ENCODE measurements at regions not wholly inside any gene's neighbourhood (a gene's known extent, or its start where the extent isn't known, plus 50 kb on each side); places are given as distances from the start of the nearest gene placed in this dataset.
"Not testable (repeated sequence)": the region's sequence is repeated elsewhere in the genome, so short reads cannot be mapped to it uniquely, and the experiment has no call there.

DNA sequence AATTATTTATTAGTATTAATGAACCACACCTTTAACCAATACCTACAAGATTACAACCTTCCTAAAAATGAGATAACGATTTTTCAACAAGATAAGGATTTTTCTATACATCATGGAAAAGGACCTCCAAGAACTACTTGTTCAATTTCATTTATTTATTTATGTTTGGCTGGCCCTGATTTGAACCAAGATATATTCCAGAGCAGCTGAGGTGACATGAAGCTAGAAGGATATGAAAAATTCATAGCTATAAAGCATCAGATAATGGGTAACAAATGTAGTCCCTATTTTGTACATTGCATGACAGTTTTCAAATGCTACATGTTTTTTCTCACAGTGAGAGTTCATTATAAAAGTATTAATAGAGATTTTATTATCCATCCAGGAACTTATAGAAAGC, 798.5 kb upstream of the ARRDC3 start:
- DNase-seq (ENCODE audit: low read depth, low spot score): no peak

DNA sequence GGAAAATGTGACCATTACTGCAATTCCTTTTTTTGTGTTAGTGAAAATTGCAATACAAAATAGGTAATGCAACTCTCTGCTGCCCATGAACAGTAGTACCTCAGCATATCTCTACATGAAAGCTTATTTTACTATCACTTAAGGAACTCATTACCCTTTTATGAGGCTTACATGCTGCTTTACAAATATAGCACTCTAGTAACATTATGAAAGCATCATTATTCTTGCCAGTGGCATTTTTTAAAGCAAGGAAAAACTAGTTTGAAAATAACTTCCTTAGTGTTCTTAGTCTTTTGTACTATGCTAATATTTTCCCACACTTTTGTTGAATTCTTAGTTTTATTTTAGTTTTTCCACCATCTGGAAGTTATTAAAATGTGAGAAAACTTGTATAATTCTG, 797.3 kb upstream of the ARRDC3 start:
- no peak for DNase-seq (ENCODE audit: low read depth, low spot score)

DNA sequence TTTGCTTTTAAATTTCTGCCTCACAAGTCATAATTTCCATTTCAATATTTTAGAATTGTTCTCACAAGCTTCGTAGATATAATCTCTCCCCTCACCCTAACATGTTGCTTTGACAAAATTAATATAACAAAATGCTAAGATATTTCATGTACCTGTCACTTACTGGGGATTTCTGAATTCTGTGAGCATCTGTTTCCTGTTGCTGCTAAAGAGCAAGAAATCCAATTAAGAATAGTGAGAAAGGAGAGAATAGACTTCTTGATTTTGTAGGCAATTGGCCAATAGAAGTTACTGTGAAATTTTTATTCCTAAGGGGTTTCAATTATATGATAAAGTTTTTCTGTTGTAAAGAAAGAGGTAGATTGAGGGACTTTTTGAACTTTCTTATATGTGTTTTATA, 796.5 kb upstream of the ARRDC3 start:
- DNase-seq (ENCODE audit: low read depth, low spot score): no peak

DNA sequence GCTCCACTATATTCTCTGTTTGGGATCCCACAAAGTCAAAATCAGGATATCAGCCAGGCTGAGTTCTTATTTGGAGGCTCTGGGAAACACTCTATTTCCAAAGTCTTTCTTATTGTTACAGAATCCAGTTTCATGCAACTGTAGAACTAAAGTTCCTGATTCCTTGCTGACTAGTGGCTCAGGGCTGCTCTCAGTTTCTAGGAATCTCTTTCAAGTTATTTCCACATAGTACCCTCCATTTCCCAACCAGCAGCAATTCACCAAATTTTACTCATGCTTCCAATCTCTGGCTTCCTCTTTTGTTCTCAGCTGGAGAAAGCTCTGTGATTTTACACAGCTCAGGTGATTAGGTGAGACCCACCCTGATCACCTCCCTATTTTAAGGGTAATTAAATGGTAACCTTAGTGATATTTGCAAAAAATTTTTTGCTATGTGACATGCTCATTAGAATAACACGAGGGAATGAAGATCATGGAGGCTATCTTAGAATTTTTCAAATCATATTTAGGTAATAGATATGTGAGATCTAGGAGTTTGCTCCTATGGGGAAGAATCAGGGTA, 794.9 kb upstream of the ARRDC3 start:
- no peak for DNase-seq (ENCODE audit: low read depth, low spot score)

DNA sequence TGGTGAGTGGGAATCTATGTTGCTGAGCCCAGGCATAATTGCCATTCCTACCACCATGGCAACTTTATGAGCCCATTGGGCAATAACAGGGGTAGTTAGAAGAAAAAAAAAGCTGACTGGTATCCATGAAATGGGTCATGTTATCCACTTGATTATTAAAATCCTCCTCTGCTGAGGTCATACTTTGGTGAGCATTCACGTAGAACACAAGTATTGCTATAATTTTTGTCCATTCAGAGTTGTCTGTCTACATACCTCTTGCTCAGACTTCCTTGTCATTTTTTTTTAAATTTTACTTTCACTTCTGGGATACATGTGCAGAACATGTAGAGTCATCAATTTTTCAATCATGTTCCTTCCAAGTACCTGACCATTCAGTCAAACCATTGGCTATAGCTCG, 780.8 kb upstream of the ARRDC3 start:
- DNase-seq (ENCODE audit: low read depth, low spot score): no peak

DNA sequence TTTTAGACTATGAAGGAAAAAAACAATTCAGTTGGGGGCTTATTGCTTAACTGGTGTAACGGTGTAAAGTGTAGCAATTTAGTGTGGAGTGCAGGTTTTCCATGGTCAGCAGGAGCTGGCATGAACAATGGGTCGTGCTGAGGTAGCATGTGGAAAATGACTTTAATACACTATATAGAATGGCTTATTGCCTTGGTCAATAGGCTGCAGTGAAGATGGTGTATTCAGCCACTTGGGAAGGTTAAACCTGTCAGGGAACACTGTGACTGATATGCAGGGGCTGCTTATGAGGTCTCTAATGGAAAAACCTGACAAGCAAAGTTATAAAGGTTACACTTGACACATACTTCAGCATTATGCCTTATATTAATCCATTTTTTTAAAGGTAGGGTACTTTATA, 764.7 kb upstream of the ARRDC3 start:
- DNase-seq (ENCODE audit: low read depth, low spot score): no peak

DNA sequence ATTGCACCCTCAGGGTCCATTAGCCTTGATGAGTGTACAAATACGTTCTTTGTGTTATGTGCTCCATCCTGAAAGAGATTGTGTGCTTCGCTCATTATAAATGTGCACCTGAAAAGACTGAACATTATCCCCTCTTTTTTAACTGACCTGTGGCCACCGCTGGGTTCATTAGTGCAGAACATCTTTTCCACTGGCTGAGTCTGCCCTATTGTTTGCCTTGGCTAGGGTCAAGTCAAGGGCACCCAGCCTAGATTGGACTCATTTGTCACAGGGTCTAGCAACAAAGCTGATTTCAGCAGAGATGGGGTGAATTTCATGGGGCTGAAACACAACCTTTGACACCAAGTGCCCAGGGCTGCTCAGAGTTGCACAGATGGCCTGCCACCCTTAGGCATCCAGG, 764.1 kb upstream of the ARRDC3 start:
- no peak for DNase-seq (ENCODE audit: low read depth, low spot score)

DNA sequence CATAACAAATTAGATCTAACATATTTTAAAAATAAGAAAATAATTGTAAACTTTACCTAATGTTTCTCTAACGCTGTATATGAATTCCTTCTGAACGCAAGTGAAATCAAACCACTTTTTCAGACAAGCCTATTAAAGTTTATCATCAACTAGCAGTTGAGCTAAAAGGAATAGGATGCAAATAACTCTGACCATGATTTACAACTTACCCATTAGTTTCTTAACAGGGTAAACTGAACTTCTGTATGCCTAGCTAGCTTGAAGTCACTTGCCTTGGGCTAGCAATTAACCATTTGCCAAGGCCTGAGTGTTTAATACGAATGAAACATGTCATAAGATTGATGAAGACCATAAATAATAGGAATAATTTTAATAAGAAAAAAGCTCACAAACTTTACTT, 762.7 kb upstream of the ARRDC3 start:
- no peak for DNase-seq (ENCODE audit: low read depth, low spot score)

DNA sequence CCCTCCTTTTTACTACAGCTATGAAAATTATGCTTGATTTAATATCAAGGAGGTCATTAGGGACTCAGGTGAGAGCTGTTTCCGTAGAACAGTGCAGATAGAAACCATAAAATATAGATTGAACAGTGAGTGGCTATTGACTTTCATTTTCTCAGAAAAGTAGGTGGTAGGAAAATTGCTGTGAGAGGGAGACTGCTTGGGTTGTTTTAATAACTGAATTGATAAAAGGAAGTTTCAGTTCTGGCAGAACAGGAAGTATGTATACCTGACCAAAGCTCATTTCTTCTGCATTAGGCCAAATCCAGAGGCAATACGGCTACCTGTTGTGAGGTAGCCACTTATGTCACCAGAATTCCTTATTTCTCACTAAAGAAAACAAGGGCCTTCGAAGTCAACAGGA, 761.7 kb upstream of the ARRDC3 start:
- DNase-seq (ENCODE audit: low read depth, low spot score): no peak

DNA sequence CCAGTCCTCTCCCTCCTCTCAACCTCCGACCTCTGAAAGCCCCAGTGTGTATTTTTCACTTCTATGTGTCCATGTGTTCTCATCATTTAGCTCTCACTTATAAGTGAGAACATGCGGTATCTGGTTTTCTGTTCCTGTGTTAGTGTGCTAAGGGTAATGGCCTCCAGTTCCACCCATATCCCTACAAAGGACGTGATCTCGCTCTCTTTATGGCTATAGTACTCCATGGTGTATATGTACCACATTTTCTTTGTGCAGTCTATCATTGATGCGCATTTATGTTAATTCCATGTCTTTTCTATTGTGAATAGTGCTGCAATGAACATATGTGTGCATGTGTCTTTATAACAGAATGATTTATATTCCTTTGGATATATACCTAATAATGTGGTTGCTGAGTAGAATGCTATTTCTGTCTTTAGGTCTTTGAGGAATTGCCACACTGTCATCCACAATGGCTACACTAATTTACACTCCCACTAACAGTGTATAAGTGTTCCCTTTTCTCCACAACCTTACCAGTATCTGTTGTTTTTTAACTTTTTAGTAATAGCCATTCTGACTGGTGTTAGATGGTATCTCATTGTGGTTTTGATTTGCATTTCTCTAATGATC, 749.3 kb upstream of the ARRDC3 start:
- not testable (repeated sequence) for DNase-seq (ENCODE audit: low read depth, low spot score)

DNA sequence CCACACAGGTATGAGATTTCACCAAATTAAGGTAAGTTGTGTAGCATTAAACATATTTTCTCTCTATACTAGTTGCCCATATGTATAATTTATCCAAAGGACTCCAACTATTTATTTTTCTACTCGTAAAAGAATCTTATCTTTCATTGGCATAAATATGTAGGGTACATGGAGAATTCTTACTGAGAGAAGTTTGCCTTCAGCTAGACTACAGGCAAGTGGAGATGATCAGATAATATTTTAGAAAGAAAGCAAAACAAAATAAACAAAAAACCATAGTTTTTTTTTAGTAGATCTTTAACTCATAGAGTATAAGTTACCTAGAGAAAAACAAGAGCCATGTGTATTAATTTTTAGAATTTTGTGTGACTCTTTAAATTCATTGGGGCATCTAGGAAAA, 743.1 kb upstream of the ARRDC3 start:
- DNase-seq (ENCODE audit: low read depth, low spot score): no peak

DNA sequence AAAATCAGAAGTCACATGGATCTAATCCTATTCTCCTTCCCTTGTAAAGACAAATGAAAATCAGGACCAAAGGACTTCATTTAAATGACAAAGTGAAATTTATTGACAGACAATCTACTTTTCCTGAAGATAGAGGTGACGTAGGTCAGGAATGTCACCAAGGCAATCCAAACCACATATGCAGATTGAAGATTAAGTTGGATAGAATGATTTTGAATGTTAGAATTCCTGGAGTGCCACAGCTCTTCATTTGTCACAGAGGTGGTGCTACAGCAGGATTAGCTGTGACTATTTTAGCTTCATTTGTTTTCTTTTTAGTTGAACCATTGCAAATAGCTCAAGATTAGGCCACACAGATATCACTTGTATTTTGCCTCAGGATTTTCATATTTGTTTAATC, 736.0 kb upstream of the ARRDC3 start:
- no peak for DNase-seq (ENCODE audit: low read depth, low spot score)

DNA sequence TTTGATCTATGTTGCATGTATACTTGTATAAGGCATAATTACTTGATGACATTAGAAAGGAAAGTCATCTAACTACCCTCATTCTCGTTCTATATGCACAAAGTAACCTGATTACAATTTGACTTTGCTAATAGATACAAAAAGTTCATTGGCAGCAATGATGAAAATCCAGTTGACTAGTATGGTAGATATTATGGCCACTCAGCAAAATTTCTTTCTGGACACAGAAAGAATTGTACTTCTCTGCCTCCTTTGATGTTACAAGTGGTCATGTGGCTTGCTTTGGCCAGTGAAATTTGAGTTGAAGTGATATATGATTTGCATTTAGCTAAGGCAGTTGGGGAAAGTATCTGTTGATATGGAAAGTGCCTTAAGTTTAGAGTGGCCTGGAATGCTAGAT, 723.7 kb upstream of the ARRDC3 start:
- DNase-seq (ENCODE audit: low read depth, low spot score): no peak

DNA sequence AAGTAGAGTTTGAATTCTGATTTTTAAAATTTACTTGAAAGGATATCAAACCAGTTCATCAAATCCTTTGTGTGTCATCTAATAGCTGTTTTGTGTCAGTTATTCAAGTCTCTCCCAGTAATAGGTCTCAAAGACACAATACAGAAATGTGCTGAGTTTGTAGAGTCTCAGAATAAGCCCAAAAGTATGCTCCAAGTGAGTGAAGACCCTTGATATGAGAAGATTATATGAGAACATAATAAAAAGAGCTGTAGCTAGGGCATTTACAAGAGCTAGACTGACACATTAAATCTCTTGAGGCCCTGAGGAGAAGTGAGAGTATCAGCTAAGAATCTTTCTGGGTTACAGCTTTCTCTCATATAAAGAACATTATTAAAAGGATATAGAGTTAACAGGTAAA, 721.0 kb upstream of the ARRDC3 start:
- DNase-seq (ENCODE audit: low read depth, low spot score): no peak

DNA sequence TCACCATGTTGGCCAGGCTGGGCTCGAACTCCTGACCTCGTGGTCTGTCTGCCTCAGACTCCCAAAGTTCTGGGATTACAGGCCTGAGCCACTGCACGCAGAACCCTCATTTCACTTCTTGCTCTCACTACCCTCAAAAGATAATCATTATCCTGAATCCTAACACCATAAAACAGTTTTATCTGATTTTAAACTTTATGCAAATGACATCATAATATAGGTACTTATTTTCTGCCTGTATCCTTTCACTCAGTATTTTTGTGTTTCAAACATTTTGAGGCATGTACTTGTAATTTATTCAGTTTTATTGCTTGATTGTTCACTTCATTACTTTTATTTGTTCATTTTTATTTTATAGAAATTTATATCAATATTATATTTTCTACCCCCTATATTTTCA, 719.2 kb upstream of the ARRDC3 start:
- DNase-seq (ENCODE audit: low read depth, low spot score): no peak

DNA sequence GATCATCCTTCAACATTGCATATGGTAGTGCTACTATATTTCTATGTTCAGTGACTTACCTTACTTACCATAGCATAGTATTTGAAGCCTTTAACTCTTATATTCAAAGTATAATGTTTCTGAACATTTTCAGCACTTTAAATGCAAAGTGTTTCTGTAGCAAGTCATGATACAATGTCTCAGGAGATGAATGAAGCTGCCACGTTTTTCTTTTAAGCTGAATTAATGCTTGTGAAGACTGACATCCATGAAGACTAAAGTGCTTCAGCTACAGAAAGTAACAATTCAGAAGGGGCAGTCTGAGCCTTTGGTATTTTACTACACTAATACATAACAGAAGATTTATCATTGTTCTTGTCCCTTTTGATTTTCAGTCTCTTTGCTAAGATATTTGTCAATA, 709.1 kb upstream of the ARRDC3 start:
- no peak for DNase-seq (ENCODE audit: low read depth, low spot score)

DNA sequence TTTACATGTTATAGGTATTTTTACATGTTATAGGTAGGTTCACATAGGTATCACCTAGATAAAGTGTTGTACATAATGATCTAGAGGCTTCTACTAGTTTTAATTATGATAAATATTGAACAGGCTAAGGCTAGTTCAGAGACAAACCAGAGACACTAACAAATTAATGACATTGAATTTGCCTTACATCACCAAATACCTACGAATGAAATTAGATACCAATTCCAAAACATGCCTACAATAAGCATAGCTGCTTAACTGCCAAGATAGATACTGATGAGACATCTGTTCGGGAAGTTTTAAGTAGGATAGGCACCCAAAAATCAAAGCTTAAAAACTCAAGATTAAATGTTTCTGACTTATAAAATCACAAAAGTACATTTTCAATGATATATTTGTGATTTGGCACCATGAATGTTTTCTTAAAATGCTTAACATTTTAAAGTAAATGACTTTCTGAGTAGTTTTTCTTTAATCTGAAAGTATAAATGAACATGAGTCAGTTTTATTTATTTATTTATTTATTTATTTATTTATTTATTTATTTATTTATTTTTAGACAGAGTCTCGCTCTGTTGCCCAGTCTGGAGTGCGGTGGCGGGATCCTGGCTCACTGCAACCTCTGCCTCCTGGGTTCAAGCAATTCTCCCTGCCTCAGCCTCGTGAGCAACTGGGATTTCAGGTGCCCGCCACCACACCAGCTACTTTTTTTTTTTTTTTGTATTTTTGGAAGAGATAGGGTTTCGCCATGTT, 703.1 kb upstream of the ARRDC3 start:
- DNase-seq (ENCODE audit: low read depth, low spot score): no peak

DNA sequence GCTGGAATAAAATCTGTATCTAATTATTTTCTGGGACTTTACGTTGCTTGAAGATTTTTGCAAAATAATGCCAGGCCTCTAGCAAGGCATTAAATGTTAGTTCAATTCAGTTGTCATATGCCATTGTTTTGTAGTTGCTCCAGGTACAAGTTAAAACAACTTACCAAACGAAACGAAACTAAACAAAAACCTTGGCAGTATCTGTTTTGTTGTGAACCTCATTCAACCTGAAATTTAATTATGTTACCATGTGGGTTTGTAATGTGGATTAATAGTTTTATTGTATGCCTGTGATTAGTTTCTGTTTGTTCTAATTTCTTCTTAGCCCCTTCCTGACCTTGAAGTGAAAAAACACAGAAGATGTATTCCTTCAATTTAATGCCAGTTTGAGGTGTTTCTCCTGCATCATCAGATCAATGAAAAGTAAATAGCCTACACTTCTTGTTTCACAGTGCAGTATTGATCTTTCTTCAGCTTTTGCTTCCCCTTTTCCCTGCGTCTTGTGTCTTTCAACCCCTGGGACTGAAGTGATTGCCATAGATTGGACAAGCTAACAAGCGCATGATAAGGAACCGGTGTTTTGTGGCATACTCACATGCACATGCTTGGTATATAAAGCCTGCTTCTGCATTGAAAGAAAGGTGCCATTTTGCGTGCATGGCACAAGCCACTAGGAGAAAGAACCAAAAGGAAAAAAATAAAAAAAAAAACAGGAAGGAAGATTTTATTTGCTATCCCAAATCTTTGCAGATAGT, 699.0 kb upstream of the ARRDC3 start:
- DNase-seq (ENCODE audit: low read depth, low spot score): no peak

DNA sequence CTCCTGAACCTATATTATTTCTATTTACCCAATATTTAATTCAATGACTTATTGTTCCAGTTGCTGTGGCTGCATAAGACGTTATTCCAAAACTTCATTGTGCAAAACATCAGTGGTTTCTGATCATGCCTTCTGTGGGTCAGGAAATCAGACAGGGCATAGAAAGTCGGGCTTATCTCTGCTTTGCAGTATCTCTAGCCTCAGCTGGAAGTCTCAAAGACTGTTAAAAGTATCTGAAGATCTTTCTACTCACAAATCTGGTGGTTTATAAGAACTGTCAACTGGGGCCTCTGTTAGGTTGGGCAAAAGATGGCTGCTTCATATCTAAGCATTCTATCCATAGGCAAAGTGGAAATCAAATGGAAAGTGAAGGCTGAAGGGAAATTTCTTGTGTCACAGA, 687.7 kb upstream of the ARRDC3 start:
- DNase-seq (ENCODE audit: low read depth, low spot score): no peak

DNA sequence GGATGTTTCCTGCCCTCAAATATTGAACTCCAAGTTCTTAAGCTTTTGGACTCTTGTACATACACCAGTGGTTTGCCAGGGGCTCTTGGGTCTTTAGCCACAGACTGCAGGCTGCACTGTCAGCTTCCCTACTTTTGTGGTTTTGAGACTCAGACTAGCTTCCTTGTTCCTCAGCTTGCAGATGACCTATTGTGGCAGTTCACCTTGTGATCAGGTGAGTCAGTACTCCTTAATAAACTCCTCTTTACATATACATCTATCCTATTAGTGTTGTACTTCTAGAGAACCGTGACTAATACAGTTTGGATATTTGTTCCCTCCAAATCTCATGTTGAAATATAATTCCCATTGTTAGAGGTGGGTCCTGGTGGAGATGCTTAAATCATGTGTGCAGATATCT, 681.9 kb upstream of the ARRDC3 start:
- no peak for DNase-seq (ENCODE audit: low read depth, low spot score)

DNA sequence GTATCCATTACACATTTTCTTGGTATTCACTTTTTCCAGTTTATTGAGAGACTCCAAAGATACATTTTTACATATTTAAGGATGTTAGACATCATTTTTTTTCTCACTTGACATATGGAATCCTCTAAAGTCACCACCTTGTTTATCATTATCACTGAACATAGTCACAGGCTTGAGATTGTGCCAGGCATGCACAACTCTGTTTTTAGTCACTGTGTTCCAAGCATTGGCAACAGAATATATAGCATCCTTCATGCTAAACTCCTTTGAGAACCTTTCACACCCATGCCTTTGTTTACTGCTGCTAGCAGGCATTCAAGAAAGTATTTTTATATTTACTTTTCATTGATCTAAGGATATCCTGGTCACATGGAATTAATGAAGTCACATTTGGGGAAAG, 668.6 kb upstream of the ARRDC3 start:
- no peak for DNase-seq (ENCODE audit: low read depth, low spot score)

DNA sequence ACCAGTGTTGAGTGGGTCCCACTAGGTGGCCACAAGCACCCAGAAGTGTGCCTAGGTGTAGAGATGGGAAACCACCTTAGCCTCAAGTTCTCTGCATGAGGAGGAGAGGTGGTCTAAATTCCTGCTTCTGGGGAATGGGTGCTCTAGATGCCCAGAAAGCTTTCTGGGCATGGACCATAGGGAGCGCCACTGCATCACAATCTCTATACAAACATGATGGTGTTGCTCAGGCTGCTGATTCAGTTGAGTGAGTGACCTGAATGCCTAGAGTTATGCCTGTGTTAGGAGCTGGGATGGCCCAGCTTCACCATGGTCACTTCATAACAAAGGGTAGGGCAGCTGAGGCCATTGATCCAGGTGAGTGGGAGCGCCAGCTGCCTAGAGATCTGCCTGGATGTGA, 667.9 kb upstream of the ARRDC3 start:
- no peak for DNase-seq (ENCODE audit: low read depth, low spot score)

All from brain pericyte (primary cell).